MM.1S (cell line): ENCODE measurements at regions not wholly inside any gene's neighbourhood (a gene's known extent, or its start where the extent isn't known, plus 50 kb on each side); places are given as distances from the start of the nearest gene placed in this dataset.

Experiments used
- DNase-seq: peaks from one replicate; pipeline ENCODE4 v3.0.0-alpha.2; 2015
- H2AFZ ChIP-seq: fragments of 300-600 bp; sonication (generic); 2 replicates; pipeline ENCODE4 v1.6.0; 2016; ENCODE audit warnings: antibody characterized with exemption, low read length
- H3F3A ChIP-seq: fragments of 300-600 bp; sonication (generic); 2 replicates; pipeline ENCODE4 v1.6.1; 2016; ENCODE audit warnings: mild to moderate bottlenecking, antibody characterized with exemption, low read length, moderate library complexity, mixed read lengths; ENCODE audit not compliant: insufficient read depth
- H3K27ac ChIP-seq: fragments of 300-600 bp; sonication (generic); 2 replicates; pipeline ENCODE4 v1.5.1; 2016; ENCODE audit warnings: mild to moderate bottlenecking, low read length
- H3K27me3 ChIP-seq: fragments of 300-600 bp; sonication (generic); replicated peaks from 2 replicates; pipeline ENCODE4 v1.6.0; 2016; ENCODE audit warnings: low read length; ENCODE audit not compliant: insufficient read depth
- H3K36me3 ChIP-seq: fragments of 300-600 bp; sonication (generic); replicated peaks from 2 replicates; pipeline ENCODE4 v1.6.1; 2016; ENCODE audit warnings: mild to moderate bottlenecking, low read length, mixed read lengths; ENCODE audit not compliant: insufficient read depth
- H3K4me1 ChIP-seq: fragments of 300-600 bp; sonication (generic); 2 replicates; pipeline ENCODE4 v1.6.1; 2016; ENCODE audit warnings: low read length, mixed read lengths
- H3K4me2 ChIP-seq: fragments of 300-600 bp; sonication (generic); 2 replicates; pipeline ENCODE4 v1.6.0; 2016; ENCODE audit warnings: low read depth, low read length
- H3K4me3 ChIP-seq: fragments of 300-600 bp; sonication (generic); 2 replicates; pipeline ENCODE4 v1.5.1; 2016; ENCODE audit warnings: low read length, mixed read lengths
- H3K79me2 ChIP-seq: fragments of 300-600 bp; sonication (generic); 2 replicates; pipeline ENCODE4 v1.6.1; 2016; ENCODE audit warnings: mixed run types, low read length, mixed read lengths
- H3K9ac ChIP-seq: fragments of 300-600 bp; sonication (generic); 2 replicates; pipeline ENCODE4 v1.6.1; 2016; ENCODE audit warnings: low read length, mixed read lengths
- H3K9me2 ChIP-seq: fragments of 300-600 bp; sonication (generic); replicated peaks from 2 replicates; pipeline ENCODE4 v1.6.1; 2016; ENCODE audit warnings: mild to moderate bottlenecking, low read length, mixed read lengths; ENCODE audit not compliant: insufficient read depth
- H3K9me3 ChIP-seq: fragments of 300-600 bp; sonication (generic); replicated peaks from 2 replicates; pipeline ENCODE4 v1.6.1; 2016; ENCODE audit warnings: mild to moderate bottlenecking, low read length, mixed read lengths; ENCODE audit not compliant: insufficient read depth
- H4K20me1 ChIP-seq: fragments of 300-600 bp; sonication (generic); 2 replicates; pipeline ENCODE4 v1.6.1; 2016; ENCODE audit warnings: mild to moderate bottlenecking, low read length, moderate library complexity, mixed read lengths; ENCODE audit not compliant: insufficient read depth
- CTCF ChIP-seq: fragments of 300-600 bp; sonication (generic); IDR thresholded peaks from 2 replicates; pipeline ENCODE4 v1.5.1; 2016; ENCODE audit warnings: antibody characterized with exemption, low read length, mixed read lengths
- EZH2 ChIP-seq: fragments of 300-600 bp; sonication (generic); optimal IDR thresholded peaks from 2 replicates; pipeline ENCODE3; 2017; ENCODE audit warnings: low read depth, mild to moderate bottlenecking, antibody characterized with exemption, low read length, mixed read lengths
- EZH2phosphoT487 ChIP-seq: fragments of 300-600 bp; sonication (generic); IDR thresholded peaks from 2 replicates; pipeline ENCODE4 v1.6.1; 2018; ENCODE audit warnings: antibody characterized with exemption, low read length

GRCh38 chr1:2905356-2905755 lies 103.9 kb upstream of the TTC34 start:
- Histone ChIP-seq H3K4me3 (no peak overlapping the region), H3K4me2 (no peak overlapping the region), H2AFZ (no peak overlapping the region), H3F3A (no peaks in the 10 kb centered on the region), H3K9ac (no peak overlapping the region), H3K27ac (no peak overlapping the region), H3K79me2 (no peaks in the 10 kb centered on the region), H3K27me3 (peaks cover 83% of the 10 kb centered on the region), H3K9me2 (no peaks in the 10 kb centered on the region), H4K20me1 (no peaks in the 10 kb centered on the region), H3K4me1 (no peaks in the 10 kb centered on the region), H3K9me3 (no peaks in the 10 kb centered on the region), H3K36me3 (no peaks in the 10 kb centered on the region)
- no peak for TF ChIP-seq EZH2phosphoT487
- no peak for TF ChIP-seq CTCF
- TF ChIP-seq EZH2: no peak
- DNase-seq: no peak

- no peak overlapping the region for H3K4me3 ChIP-seq
- no peak for TF ChIP-seq EZH2
- TF ChIP-seq EZH2phosphoT487: no peak
- TF ChIP-seq CTCF: no peak
- H3K4me2 ChIP-seq: no peak overlapping the region
These were observed 104.6 kb upstream of the TTC34 start for GRCh38 chr1:2906085-2906484.

GRCh38 chr1:2906620-2907019 lies 105.1 kb upstream of the TTC34 start:
- H4K20me1 ChIP-seq: no peaks in the 10 kb centered on the region
- DNase-seq: no peak
- H3K9me3 ChIP-seq: no peaks in the 10 kb centered on the region
- no peak overlapping the region for H3K27ac ChIP-seq
- no peaks in the 10 kb centered on the region for H3F3A ChIP-seq
- H3K4me2 ChIP-seq: no peak overlapping the region
- no peak for TF ChIP-seq EZH2
- TF ChIP-seq CTCF: no peak
- TF ChIP-seq EZH2phosphoT487: no peak
- peaks cover 82% of the 10 kb centered on the region for H3K27me3 ChIP-seq
- H2AFZ ChIP-seq: no peak overlapping the region
- no peaks in the 10 kb centered on the region for H3K4me1 ChIP-seq
- no peaks in the 10 kb centered on the region for H3K36me3 ChIP-seq
- no peaks in the 10 kb centered on the region for H3K79me2 ChIP-seq
- H3K9me2 ChIP-seq: no peaks in the 10 kb centered on the region
- H3K4me3 ChIP-seq: no peak overlapping the region
- H3K9ac ChIP-seq: no peak overlapping the region

More at GRCh38 chr1:2906085-2906484, 104.6 kb upstream of the TTC34 start:
- Histone ChIP-seq H3K27me3 (peaks cover 83% of the 10 kb centered on the region), H3K9ac (no peak overlapping the region), H3K4me1 (no peaks in the 10 kb centered on the region), H3K27ac (no peak overlapping the region), H3K36me3 (no peaks in the 10 kb centered on the region), H3K79me2 (no peaks in the 10 kb centered on the region), H3K9me2 (no peaks in the 10 kb centered on the region), H3F3A (no peaks in the 10 kb centered on the region), H3K9me3 (no peaks in the 10 kb centered on the region), H4K20me1 (no peaks in the 10 kb centered on the region), H2AFZ (no peak overlapping the region)
- DNase-seq: no peak
